ENCODE measurements at regions not wholly inside any gene's neighbourhood (a gene's known extent, or its start where the extent isn't known, plus 50 kb on each side); places are given as distances from the start of the nearest gene placed in this dataset.

DNA sequence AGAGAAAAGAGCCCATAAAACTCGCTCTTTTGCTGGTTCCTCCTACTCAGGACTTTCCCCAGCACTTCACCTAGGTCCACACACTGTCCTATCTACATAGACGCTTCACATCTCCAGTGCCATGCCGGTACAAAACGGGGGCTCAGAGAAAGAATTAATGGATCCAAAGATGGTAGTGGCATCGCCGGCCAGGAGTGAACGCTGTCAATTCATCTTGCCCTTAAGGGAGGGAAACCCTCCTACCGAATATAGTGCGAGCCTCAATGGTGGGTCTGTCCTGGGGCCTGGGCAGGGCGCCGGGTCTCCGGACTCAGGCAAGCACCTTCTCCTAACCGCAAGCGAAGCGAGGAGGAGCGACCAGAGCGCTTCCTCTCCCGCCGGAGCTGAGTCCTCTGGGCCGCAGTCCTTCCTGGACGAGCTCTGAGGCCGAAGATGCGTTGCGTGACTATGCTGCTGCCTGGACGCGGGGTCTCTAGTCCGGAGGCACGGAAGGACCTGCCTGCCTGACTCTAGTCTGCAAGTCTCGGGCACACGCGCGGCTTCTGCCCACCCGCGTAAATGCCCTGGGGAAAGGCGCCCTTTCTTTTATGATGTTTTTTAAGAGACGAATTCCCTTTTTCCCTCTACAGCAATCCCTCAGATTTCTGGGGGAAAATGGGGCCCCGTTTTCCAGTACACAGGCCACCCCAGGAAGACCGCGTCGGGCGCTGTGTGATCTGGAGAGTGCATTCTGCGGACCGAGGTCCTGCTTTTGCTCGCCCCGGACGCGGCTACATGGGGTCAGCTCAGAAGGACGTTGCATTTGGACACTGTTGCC, 100.1 kb upstream of the PRDM1 start:
- Histone ChIP-seq H3K36me3 (ENCODE audit: control insufficient read depth, insufficient read depth, low read length) (no peaks in the 10 kb centered on the region), H3K27me3 (ENCODE audit: control insufficient read depth, insufficient read depth, low read length) (peaks cover 10% of the 10 kb centered on the region), H3K4me3 (ENCODE audit: low read depth, low read length) (peak overlapping the region; percentile 16)
- TF ChIP-seq, protein P1, sequence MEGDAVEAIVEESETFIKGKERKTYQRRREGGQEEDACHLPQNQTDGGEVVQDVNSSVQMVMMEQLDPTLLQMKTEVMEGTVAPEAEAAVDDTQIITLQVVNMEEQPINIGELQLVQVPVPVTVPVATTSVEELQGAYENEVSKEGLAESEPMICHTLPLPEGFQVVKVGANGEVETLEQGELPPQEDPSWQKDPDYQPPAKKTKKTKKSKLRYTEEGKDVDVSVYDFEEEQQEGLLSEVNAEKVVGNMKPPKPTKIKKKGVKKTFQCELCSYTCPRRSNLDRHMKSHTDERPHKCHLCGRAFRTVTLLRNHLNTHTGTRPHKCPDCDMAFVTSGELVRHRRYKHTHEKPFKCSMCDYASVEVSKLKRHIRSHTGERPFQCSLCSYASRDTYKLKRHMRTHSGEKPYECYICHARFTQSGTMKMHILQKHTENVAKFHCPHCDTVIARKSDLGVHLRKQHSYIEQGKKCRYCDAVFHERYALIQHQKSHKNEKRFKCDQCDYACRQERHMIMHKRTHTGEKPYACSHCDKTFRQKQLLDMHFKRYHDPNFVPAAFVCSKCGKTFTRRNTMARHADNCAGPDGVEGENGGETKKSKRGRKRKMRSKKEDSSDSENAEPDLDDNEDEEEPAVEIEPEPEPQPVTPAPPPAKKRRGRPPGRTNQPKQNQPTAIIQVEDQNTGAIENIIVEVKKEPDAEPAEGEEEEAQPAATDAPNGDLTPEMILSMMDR (IDR thresholded peaks at IDR 0.05; ENCODE audit: insufficient read depth, low read length, poor library complexity, severe bottlenecking): no peak
- no peak for DNase-seq (ENCODE audit: low read depth)

DNA sequence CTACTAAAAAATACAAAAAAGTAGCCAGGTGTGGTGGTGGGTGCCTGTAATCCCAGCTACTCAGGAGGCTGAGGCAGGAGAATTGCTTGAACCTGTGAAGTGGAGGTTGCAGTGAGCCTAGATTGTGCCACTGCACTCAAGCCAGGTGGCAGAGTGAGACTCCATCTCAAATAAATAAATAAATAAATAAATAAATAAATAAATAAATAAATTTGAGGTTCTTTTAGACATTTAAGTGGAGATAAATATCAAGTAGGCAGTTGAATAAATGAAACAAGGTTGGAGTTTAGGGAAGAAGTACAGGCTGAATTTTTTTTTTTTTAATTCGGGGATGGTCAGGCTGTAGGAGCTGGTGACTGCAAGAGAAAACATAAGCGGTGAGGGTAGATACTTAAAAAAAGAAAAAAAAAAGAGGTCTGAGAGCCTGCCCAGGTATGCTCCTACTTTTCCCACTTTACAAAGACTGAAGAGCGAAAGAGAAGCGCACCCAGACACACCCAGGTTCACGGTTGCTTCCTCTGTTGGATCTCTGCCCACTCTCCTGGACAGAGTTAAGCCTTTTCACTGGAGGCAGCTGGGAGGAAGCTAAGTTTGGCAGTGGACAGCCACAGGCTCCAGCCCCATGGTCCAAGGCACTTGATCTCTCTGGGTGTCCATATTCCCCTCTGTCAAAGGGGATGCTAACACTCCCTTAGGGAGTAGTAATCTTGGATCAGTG, 100.9 kb upstream of the PRDM1 start:
- Histone ChIP-seq H3K36me3 (ENCODE audit: control insufficient read depth, insufficient read depth, low read length) (no peaks in the 10 kb centered on the region), H3K4me3 (ENCODE audit: low read depth, low read length) (no peak overlapping the region), H3K27me3 (ENCODE audit: control insufficient read depth, insufficient read depth, low read length) (peaks cover 10% of the 10 kb centered on the region)
- TF ChIP-seq, protein P1 (IDR thresholded peaks at IDR 0.05; ENCODE audit: insufficient read depth, low read length, poor library complexity, severe bottlenecking): no peak
- no peak for DNase-seq (ENCODE audit: low read depth)

DNA sequence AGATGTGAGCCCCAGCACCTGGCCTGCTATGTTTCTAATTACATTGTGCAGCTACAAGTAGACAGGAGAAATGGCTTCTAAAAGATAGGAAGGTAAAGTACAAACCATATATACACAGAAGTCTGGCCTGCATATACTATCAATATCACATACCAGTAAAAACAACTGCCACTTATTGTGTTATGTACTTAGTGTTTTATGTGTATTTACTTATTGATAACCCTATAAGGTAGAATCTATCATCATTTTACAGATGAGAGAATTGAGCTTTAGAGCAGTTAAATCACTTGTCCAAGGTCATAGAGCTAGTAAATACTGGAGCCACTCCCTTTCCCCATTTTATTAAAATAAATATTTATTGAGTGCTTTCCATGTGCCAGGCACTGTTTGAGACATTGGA, 102.4 kb upstream of the PRDM1 start:
- H3K27me3 ChIP-seq (ENCODE audit: control insufficient read depth, insufficient read depth, low read length): peaks cover 10% of the 10 kb centered on the region
- no peaks in the 10 kb centered on the region for H3K36me3 ChIP-seq (ENCODE audit: control insufficient read depth, insufficient read depth, low read length)
- no peak for DNase-seq (ENCODE audit: low read depth)
- TF ChIP-seq, protein P1 (IDR thresholded peaks at IDR 0.05; ENCODE audit: insufficient read depth, low read length, poor library complexity, severe bottlenecking): no peak
- H3K4me3 ChIP-seq (ENCODE audit: low read depth, low read length): no peak overlapping the region

DNA sequence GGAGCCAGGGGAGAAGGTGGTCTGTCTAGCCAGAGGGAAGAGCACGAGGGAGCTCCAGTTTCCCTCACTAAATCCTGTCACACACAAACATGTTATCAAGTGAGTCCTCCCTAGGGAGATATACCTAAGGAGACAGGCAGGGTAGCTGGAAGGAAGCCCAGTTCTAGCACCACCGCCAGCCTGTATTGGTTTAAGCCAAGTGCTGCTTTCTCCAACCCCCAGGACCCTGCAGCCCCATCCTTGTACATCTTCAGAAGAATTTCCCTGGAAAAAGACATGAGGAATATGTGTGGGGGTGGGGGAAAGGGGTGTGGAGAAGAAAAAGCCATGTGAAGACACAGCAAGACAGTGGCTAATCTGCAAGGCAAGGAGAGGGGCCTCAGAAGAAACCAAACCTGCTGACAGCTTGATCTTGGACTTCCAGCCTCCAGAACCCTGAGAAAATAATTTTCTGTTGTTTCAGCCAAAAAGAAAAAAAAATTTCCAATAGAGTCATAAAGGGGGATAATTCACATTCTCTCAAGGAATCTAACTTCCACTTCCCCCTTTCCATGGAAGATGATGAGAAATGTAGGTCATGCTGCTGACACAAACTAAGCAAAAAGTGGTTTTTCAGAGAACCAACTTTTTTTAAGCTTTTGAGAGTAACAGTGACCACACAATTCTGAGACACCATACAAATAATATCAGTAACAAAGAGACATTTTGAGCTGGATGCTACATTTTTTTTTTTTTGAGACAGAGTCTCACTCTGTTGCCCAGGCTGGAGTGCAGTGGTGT, 103.2 kb upstream of the PRDM1 start:
- Histone ChIP-seq H3K36me3 (ENCODE audit: control insufficient read depth, insufficient read depth, low read length) (no peaks in the 10 kb centered on the region), H3K27me3 (ENCODE audit: control insufficient read depth, insufficient read depth, low read length) (peaks cover 10% of the 10 kb centered on the region), H3K4me3 (ENCODE audit: low read depth, low read length) (no peak overlapping the region)
- TF ChIP-seq, protein P1 (IDR thresholded peaks at IDR 0.05; ENCODE audit: insufficient read depth, low read length, poor library complexity, severe bottlenecking): no peak
- DNase-seq (ENCODE audit: low read depth): no peak

DNA sequence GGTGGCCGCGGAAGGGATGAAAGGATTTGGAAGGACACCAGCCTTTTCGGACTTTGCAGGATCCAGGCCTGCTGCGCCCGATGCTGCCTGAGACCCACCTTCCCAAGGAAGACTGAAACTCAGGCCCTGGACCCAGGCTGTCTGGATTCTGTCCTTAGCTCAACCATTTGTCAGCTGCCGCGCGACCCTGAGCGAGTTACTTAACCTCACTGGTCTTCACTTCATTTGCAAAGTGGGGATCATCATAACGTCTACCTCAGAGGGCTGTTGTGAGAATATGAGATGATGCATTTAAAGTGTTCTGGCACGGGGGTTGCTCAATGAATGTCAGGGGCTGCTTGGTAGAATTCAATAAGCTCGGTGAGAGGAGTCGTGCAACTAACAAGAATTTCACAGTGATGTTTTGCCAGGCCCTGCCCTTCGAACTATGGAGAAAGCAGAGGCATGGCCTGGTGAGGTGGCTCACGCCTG, 104.2 kb upstream of the PRDM1 start:
- Histone ChIP-seq H3K4me3 (ENCODE audit: low read depth, low read length) (peak overlapping the region; percentile 33), H3K36me3 (ENCODE audit: control insufficient read depth, insufficient read depth, low read length) (no peaks in the 10 kb centered on the region), H3K27me3 (ENCODE audit: control insufficient read depth, insufficient read depth, low read length) (peaks cover 10% of the 10 kb centered on the region)
- TF ChIP-seq, protein P1 (IDR thresholded peaks at IDR 0.05; ENCODE audit: insufficient read depth, low read length, poor library complexity, severe bottlenecking): no peak
- DNase-seq (ENCODE audit: low read depth): no peak
